Lung (tissue), 11 donors: ENCODE measurements at regions not wholly inside any gene's neighbourhood (a gene's known extent, or its start where the extent isn't known, plus 50 kb on each side); places are given as distances from the start of the nearest gene placed in this dataset.

Experiments
- ATAC-seq: fragments of 200-7000 bp; cut with Tn5 transposase; one replicate; pipeline ENCODE4 v1.9.1; 2020; ENCODE audit warnings: moderate number of reproducible peaks; ENCODE audit not compliant: insufficient read depth, low FRiP score
- DNase-seq, 3 donors: peaks; one replicate each; pipeline ENCODE4 v3.0.0-alpha.2; 2013 to 2017
- H3K27ac ChIP-seq, 2 donors: one replicate each; pipeline ENCODE4 v1.5.1; 2013; ENCODE audit warnings: mild to moderate bottlenecking in 2 of 2, moderate library complexity in 2 of 2, control low read depth in 1 of 2, inconsistent platforms in 1 of 2, low read depth in 1 of 2, low read length in 1 of 2
- H3K27me3 ChIP-seq, 3 donors: one replicate each; pipeline ENCODE4 v1.5.1; 2013; ENCODE audit warnings: low read length in 2 of 3; ENCODE audit not compliant: control insufficient read depth in 3 of 3, insufficient read depth in 3 of 3
- H3K36me3 ChIP-seq, 4 donors: one replicate each; pipeline ENCODE4 v1.5.1; 2013; ENCODE audit warnings: low read length in 4 of 4, mild to moderate bottlenecking in 1 of 4, moderate library complexity in 1 of 4; ENCODE audit not compliant: control insufficient read depth in 4 of 4, insufficient read depth in 4 of 4
- H3K4me1 ChIP-seq, 5 donors: one replicate each; pipeline ENCODE4 v1.5.1; 2013; ENCODE audit warnings: low read length in 5 of 5, mild to moderate bottlenecking in 2 of 5, moderate library complexity in 1 of 5; ENCODE audit not compliant: control insufficient read depth in 5 of 5, insufficient read depth in 5 of 5
- H3K4me3 ChIP-seq: one replicate; pipeline ENCODE4 v1.5.1; 2013; ENCODE audit warnings: mild to moderate bottlenecking, control low read depth, moderate library complexity
- H3K9ac ChIP-seq, 2 donors: one replicate each; pipeline ENCODE4 v1.5.1; 2013; ENCODE audit warnings: low read length in 2 of 2, control low read depth in 1 of 2; ENCODE audit not compliant: insufficient read depth in 1 of 2
- H3K9me3 ChIP-seq, 4 donors: one replicate each; pipeline ENCODE4 v1.5.1; 2013; ENCODE audit warnings: low read length in 3 of 4, mild to moderate bottlenecking in 1 of 4, moderate library complexity in 1 of 4; ENCODE audit not compliant: control insufficient read depth in 4 of 4, insufficient read depth in 3 of 4
- WGBS, 2 donors: extraction: QIAGEN DNeasy Blood & Tissue Kit; methylation state at CpG; one replicate each; pipeline ENCODE4 v1.1.7; 2013; 5-methylcytosine and 5-hydroxymethylcytosine counted together
- TF ChIP-seq, protein P1 (sequence below): IDR thresholded peaks from 2 replicates; pipeline ENCODE4 v1.5.1; 2012; ENCODE audit warnings: mild to moderate bottlenecking; ENCODE audit errors: control extremely low read depth, extremely low read depth
- donor health status: control.
- donor health status: control.
- donor health status: Bipolar disorder and iron deficiency.
- donor health status: healthy.
- donor health status: DM: yes; HTN: yes; CAD: no.

DNA sequence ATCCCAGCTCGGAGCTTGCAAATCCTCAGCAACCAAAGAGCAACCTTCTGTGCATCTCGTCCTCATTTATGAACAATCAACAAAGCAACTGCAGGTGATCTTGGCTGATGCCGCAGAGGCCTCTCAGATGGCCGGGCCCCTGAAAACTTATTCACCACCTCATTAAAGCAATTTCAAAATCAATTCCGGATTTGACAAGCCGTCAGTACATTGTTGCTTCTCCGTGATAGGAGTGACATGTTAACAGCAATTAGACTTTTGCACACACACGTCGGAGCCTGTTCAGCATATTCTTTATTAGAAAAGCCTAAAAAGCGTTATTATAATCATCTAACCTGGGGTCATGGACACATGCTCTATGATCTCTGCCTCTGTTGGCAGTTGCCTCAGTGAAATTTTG is 183.1 kb upstream of the CXCR4 start:
- ATAC-seq (no peak), DNase-seq (no peak)
- no peak overlapping the region for H3K27ac ChIP-seq
- H3K36me3 ChIP-seq: no peaks in the 10 kb centered on the region
- H3K4me3 ChIP-seq: no peak overlapping the region
- H3K27me3 ChIP-seq: no peaks in the 10 kb centered on the region
- no peak overlapping the region for H3K9ac ChIP-seq
- H3K9me3 ChIP-seq: no peaks in the 10 kb centered on the region
- WGBS, 2 donors: 88 to 90% methylated on average over 10 of the region's 10 CpGs
- H3K4me1 ChIP-seq: peaks cover 0 to 1% (median 0%) of the 10 kb centered on the region in 5 donors
- TF ChIP-seq, protein P1, sequence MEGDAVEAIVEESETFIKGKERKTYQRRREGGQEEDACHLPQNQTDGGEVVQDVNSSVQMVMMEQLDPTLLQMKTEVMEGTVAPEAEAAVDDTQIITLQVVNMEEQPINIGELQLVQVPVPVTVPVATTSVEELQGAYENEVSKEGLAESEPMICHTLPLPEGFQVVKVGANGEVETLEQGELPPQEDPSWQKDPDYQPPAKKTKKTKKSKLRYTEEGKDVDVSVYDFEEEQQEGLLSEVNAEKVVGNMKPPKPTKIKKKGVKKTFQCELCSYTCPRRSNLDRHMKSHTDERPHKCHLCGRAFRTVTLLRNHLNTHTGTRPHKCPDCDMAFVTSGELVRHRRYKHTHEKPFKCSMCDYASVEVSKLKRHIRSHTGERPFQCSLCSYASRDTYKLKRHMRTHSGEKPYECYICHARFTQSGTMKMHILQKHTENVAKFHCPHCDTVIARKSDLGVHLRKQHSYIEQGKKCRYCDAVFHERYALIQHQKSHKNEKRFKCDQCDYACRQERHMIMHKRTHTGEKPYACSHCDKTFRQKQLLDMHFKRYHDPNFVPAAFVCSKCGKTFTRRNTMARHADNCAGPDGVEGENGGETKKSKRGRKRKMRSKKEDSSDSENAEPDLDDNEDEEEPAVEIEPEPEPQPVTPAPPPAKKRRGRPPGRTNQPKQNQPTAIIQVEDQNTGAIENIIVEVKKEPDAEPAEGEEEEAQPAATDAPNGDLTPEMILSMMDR: no peak

DNA sequence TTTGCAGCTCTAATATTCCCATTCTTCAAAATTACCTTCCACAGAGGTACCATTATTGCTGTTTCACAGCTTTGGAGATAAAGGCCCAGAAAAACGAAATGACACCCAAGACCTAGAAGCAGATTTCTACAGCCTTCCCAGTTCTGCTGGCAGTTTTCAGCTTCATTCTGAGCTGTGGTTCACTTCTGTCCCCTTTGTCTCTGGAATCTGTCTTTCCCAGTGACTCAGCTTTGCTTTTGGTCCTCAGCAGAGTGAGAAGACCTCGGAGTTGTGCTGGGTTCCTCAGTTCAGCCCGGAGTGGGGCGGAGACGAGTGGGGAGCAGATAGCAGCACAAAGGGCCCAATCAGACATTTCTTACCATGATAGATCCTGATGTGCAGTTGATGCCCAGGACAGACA is 180.7 kb upstream of the CXCR4 start:
- no peak overlapping the region for H3K4me3 ChIP-seq
- no peak for ATAC-seq
- WGBS, 2 donors: 91 to 94% methylated on average over 5 of the region's 5 CpGs

DNA sequence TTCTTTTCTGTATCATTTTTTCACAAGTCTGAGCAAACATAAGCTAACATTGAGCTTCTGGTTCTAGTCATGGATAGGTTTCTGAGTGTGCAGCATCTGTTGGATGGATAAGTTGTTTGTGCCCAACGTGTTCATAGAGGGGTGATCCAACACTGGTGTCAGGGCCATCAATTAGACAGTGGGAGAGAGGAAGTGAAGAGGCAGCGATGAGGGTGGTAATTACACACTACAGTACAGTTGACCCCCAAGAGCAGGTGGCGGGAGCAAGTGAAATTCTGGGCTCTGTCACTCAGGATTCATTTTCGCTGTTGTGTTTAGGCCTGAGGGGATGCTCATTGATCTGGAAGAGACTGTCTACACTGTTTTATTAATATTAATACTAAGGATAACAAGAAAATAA is 180.0 kb upstream of the CXCR4 start:
- Histone ChIP-seq H3K36me3 (no peaks in the 10 kb centered on the region), H3K27me3 (no peaks in the 10 kb centered on the region), H3K4me1 (peaks cover 0 to 1% (median 0%) of the 10 kb centered on the region in 5 donors), H3K27ac (no peak overlapping the region), H3K9me3 (no peaks in the 10 kb centered on the region), H3K4me3 (no peak overlapping the region), H3K9ac (no peak overlapping the region)
- 91 to 98% methylated on average over 4 of the region's 4 CpGs for WGBS, 2 donors
- DNase-seq (no peak), ATAC-seq (no peak)
- TF ChIP-seq, protein P1: no peak

More for the DNA sequence above, 180.7 kb upstream of the CXCR4 start:
- H3K27me3 ChIP-seq: no peaks in the 10 kb centered on the region
- no peak for DNase-seq
- no peaks in the 10 kb centered on the region for H3K36me3 ChIP-seq
- no peaks in the 10 kb centered on the region for H3K9me3 ChIP-seq
- peaks cover 0 to 1% (median 0%) of the 10 kb centered on the region in 5 donors for H3K4me1 ChIP-seq
- H3K9ac ChIP-seq: no peak overlapping the region
- TF ChIP-seq, protein P1: no peak
- no peak overlapping the region for H3K27ac ChIP-seq

DNA sequence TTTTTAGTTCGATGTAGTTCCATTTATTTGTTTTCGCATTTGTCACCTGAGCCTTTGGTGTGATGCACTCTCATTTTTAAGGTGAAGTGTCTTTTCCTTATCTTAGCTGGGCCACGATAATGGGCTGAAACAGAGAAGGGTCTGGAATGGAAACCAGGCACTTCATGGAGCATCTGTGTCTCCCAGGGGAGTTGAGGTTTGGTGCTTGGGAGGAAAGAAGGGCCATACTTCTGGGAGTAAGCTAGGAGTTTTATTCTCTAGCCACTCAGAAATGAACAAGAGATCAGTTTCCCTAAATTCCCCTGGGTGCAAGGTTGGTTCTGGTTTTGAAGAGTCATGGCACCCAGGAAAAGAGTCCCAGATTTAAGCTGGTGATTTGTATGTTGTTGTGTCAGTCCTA is 179.4 kb upstream of the CXCR4 start:
- Histone ChIP-seq H3K4me3 (no peak overlapping the region), H3K9me3 (no peaks in the 10 kb centered on the region), H3K9ac (no peak overlapping the region), H3K27ac (no peak overlapping the region), H3K36me3 (no peaks in the 10 kb centered on the region), H3K4me1 (peaks cover 0 to 1% (median 0%) of the 10 kb centered on the region in 5 donors), H3K27me3 (no peaks in the 10 kb centered on the region)
- 73 to 80% methylated on average over 3 of the region's 3 CpGs for WGBS, 2 donors
- DNase-seq (no peak), ATAC-seq (no peak)
- TF ChIP-seq, protein P1: no peak
